Caco-2 (cell line): ENCODE measurements at regions not wholly inside any gene's neighbourhood (a gene's known extent, or its start where the extent isn't known, plus 50 kb on each side); places are given as distances from the start of the nearest gene placed in this dataset.
A peak's percentile ranks its signal among the peaks of the same experiment; 100 is the strongest.

Experiments used
- BruUV-seq: library from RNA; stranded (reverse); fragments of 400-500 nt; replicated peaks from 2 replicates; lab custom pipeline; 2021; lab: Mats Ljungman, UMichigan
- CTCF ChIA-PET: fragments of 300-600 bp; sonication (Branson Sonifier 250); formaldehyde crosslinking; loops from one replicate; lab custom pipeline; 2022; ENCODE audit warnings: antibody characterized with exemption; lab: Charles Lee
- POLR2A ChIA-PET: fragments of 300-600 bp; sonication (Branson Sonifier 250); formaldehyde crosslinking; loops from one replicate; lab custom pipeline; 2022; ENCODE audit warnings: antibody characterized with exemption; lab: Charles Lee
- DNase-seq, 2 experiments: peaks; one replicate each; pipeline versions ENCODE4 v3.0.0 to v3.0.0-alpha.2; 2020 to 2022
- H3K27me3 ChIP-seq: replicated peaks from 2 replicates; pipeline ENCODE4 v1.6.0; 2011; ENCODE audit warnings: low read length; ENCODE audit not compliant: control insufficient read depth, insufficient read depth
- H3K36me3 ChIP-seq: 2 replicates; pipeline ENCODE4 v1.5.1; 2011; ENCODE audit warnings: low read length; ENCODE audit not compliant: control insufficient read depth, insufficient read depth
- H3K4me1 ChIP-seq: fragments of 250-450 bp; sonication (Bioruptor Pico); 2 replicates; pipeline ENCODE4 v1.5.1; 2020; ENCODE audit warnings: mild to moderate bottlenecking
- H3K4me3 ChIP-seq: 2 replicates; pipeline ENCODE4 v1.5.1; 2011; ENCODE audit warnings: low read depth, mild to moderate bottlenecking, control low read depth, low read length
- H3K9me3 ChIP-seq: fragments of 250-450 bp; sonication (Bioruptor Pico); 2 replicates; pipeline ENCODE4 v1.5.1; 2020; ENCODE audit warnings: mild to moderate bottlenecking, moderate library complexity
- H3K27ac Mint-ChIP-seq: one replicate; pipeline ENCODE4 v1.8.0; 2022; ENCODE audit warnings: mixed read lengths; ENCODE audit not compliant: unreplicated experiment
- H3K27me3 Mint-ChIP-seq: one replicate; pipeline ENCODE4 v1.8.0; 2022; ENCODE audit warnings: mixed read lengths; ENCODE audit not compliant: insufficient read depth, unreplicated experiment
- H3K36me3 Mint-ChIP-seq: one replicate; pipeline ENCODE4 v1.8.0; 2022; ENCODE audit warnings: mild to moderate bottlenecking, mixed read lengths; ENCODE audit not compliant: insufficient read depth, unreplicated experiment
- H3K4me1 Mint-ChIP-seq: one replicate; pipeline ENCODE4 v1.8.0; 2022; ENCODE audit warnings: low read depth, mixed read lengths; ENCODE audit not compliant: unreplicated experiment
- H3K4me3 Mint-ChIP-seq: one replicate; pipeline ENCODE4 v1.8.0; 2022; ENCODE audit warnings: mild to moderate bottlenecking, moderate library complexity, mixed read lengths; ENCODE audit not compliant: unreplicated experiment
- H3K9me3 Mint-ChIP-seq: one replicate; pipeline ENCODE4 v1.8.0; 2022; ENCODE audit warnings: mixed read lengths; ENCODE audit not compliant: unreplicated experiment
- intact Hi-C: fragments of 100-400 bp; cut with micrococcal nuclease; formaldehyde crosslinking; loops from one replicate; pipeline ENCODE4 v1.10.0; 2022; ENCODE audit not compliant: unreplicated experiment
- TF ChIP-seq, protein P1 (sequence below), 2 experiments: fragments of 200-600 bp in 1 of 2; IDR thresholded peaks; 1 replicate in 1 of 2; 2 replicates in 1 of 2; pipeline versions ENCODE4 v1.5.1 to v1.8.0; 2011 to 2022; ENCODE audit warnings: antibody characterized with exemption in 1 of 2, control low read depth in 1 of 2, inconsistent platforms in 1 of 2, low read depth in 1 of 2, low read length in 1 of 2, mild to moderate bottlenecking in 1 of 2, moderate library complexity in 1 of 2; ENCODE audit not compliant: insufficient read depth in 1 of 2, severe bottlenecking in 1 of 2, unreplicated experiment in 1 of 2

DNA sequence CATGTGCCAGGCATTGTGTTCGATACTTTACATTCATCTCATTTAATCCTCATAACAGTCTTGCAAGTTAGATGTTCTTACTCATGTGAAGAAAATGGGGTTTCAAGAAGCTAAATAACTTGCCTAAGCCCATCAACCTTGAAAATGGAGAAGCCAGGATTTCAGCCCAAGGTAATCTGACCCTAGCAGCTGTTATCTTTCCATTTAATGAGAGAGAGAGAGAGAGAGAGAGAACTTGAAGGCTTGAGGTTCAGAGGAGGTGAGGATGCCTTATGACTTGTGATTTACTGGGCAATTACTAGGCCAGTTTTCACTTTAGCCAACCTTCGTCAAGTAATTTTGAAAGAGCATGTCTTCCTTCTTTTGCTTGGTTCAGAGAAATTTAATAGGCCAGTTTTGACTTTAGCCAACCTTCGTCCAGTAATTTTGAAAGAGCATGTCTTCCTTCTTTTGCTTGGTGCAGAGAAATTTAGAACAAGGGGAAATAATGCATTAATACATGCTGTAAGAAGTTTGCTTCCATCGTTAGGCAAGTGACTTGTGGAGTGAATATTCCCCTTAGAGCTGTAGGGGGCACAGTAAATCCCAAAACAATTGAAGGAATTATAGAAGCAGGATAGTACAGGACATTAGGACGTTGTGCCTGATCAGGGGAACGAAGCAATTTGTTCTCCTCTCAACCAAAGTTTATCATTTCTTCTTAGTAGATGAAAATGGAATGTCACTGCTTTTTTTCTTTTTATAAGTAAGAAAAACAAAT, 143.0 kb upstream of the BMPER start:
- TF ChIP-seq, protein P1, sequence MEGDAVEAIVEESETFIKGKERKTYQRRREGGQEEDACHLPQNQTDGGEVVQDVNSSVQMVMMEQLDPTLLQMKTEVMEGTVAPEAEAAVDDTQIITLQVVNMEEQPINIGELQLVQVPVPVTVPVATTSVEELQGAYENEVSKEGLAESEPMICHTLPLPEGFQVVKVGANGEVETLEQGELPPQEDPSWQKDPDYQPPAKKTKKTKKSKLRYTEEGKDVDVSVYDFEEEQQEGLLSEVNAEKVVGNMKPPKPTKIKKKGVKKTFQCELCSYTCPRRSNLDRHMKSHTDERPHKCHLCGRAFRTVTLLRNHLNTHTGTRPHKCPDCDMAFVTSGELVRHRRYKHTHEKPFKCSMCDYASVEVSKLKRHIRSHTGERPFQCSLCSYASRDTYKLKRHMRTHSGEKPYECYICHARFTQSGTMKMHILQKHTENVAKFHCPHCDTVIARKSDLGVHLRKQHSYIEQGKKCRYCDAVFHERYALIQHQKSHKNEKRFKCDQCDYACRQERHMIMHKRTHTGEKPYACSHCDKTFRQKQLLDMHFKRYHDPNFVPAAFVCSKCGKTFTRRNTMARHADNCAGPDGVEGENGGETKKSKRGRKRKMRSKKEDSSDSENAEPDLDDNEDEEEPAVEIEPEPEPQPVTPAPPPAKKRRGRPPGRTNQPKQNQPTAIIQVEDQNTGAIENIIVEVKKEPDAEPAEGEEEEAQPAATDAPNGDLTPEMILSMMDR (IDR thresholded peaks at IDR 0.05; ENCODE audit: insufficient read depth in 1 of 2, low read depth in 1 of 2, low read length in 1 of 2, severe bottlenecking in 1 of 2, unreplicated experiment in 1 of 2) = no peak
- intact Hi-C loops = no loop called here
- DNase-seq = no peak
- peaks cover 3% of the 10 kb centered on the region for H3K27me3 Mint-ChIP-seq
- POLR2A ChIA-PET = no interaction called here
- no peak overlapping the region for H3K27ac Mint-ChIP-seq
- no peaks in the 10 kb centered on the region for H3K27me3 ChIP-seq
- H3K4me1 ChIP-seq = peaks cover 17% of the 10 kb centered on the region
- no peaks in the 10 kb centered on the region for H3K36me3 Mint-ChIP-seq
- no peaks in the 10 kb centered on the region for H3K36me3 ChIP-seq
- H3K4me3 ChIP-seq = no peak overlapping the region
- H3K9me3 Mint-ChIP-seq = no peaks in the 10 kb centered on the region
- BruUV-seq = no TSS peak
- H3K9me3 ChIP-seq = no peaks in the 10 kb centered on the region
- peaks cover 9% of the 10 kb centered on the region for H3K4me1 Mint-ChIP-seq
- no peak overlapping the region for H3K4me3 Mint-ChIP-seq
- CTCF ChIA-PET = no interaction called here

DNA sequence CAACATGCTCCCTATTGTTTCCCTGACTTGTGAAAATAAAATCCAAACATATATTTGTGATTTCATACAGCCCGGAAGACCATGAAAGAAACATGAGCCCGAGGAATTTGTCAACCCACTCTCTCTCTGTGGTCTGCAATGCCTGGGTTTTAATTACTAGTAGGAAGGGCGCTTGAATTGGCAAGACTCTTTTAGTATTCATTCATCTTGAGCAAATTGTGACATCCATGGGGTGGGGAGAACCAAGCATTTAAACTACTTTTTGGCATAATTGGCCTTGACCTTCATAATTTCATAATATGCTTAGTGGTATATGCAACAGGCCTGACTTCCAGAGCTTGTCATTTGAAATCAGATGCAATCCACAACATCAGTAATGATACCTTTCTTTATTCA, 142.4 kb upstream of the BMPER start:
- CTCF ChIA-PET = no interaction called here
- H3K27me3 ChIP-seq = no peaks in the 10 kb centered on the region
- Mint-ChIP-seq H3K4me1 (peaks cover 9% of the 10 kb centered on the region), H3K36me3 (no peaks in the 10 kb centered on the region), H3K9me3 (no peaks in the 10 kb centered on the region), H3K27me3 (peaks cover 3% of the 10 kb centered on the region), H3K27ac (no peak overlapping the region), H3K4me3 (no peak overlapping the region)
- DNase-seq = no peak
- no peaks in the 10 kb centered on the region for H3K36me3 ChIP-seq
- POLR2A ChIA-PET = no interaction called here
- no peak overlapping the region for H3K4me3 ChIP-seq
- BruUV-seq = no TSS peak
- TF ChIP-seq, protein P1 (IDR thresholded peaks at IDR 0.05; ENCODE audit: insufficient read depth in 1 of 2, low read depth in 1 of 2, low read length in 1 of 2, severe bottlenecking in 1 of 2, unreplicated experiment in 1 of 2) = no peak
- H3K4me1 ChIP-seq = peaks cover 17% of the 10 kb centered on the region
- H3K9me3 ChIP-seq = no peaks in the 10 kb centered on the region
- intact Hi-C loops = no loop called here

DNA sequence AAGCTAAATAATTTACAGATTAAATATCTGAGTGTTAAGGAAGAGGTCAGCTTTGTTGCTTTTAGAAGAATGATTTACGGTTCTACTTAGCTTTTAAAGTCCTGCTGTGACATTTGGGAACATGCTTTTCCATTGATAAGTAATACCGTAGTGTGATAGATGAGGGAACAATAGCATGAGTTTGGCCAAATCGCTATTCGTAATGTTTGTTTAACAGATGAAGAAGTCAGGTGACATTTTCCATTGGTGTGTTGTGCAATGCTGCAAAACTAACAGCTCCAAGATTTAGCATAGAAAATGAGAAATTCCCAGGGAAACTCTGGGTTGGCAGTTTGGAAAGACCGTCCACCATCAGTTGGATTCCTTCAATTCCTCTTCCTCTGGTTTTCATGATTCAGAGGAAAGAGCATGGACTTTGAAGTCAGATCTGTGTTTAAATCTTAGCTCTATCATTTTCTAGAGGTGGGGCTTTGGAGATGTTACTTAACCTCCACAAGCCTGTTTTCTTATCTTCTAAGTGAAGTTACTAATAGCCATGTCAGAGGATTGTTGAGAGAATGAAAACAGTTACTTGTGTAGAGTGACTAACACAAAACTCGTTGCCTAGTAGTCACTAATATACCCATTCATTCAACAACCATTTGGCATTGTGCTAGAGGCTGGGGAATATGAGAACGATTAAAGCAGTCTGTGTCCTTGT, 140.4 kb upstream of the BMPER start:
- Histone ChIP-seq H3K4me1 (peaks cover 17% of the 10 kb centered on the region), H3K36me3 (no peaks in the 10 kb centered on the region), H3K4me3 (no peak overlapping the region), H3K27me3 (no peaks in the 10 kb centered on the region), H3K9me3 (no peaks in the 10 kb centered on the region)
- Mint-ChIP-seq H3K27me3 (peaks cover 3% of the 10 kb centered on the region), H3K4me3 (no peak overlapping the region), H3K4me1 (peaks cover 9% of the 10 kb centered on the region), H3K27ac (no peak overlapping the region), H3K9me3 (no peaks in the 10 kb centered on the region), H3K36me3 (no peaks in the 10 kb centered on the region)
- ChIA-PET CTCF (interaction anchor here (0.6 kb wide), 1 partner anchor 168 kb away, joined by 3 read pairs; no protein-coding TSS in a partner anchor), POLR2A (no interaction called here)
- TF ChIP-seq, protein P1 (IDR thresholded peaks at IDR 0.05; ENCODE audit: insufficient read depth in 1 of 2, low read depth in 1 of 2, low read length in 1 of 2, severe bottlenecking in 1 of 2, unreplicated experiment in 1 of 2) = no peak
- peak; percentile 39 to 49 for DNase-seq
- BruUV-seq = no TSS peak
- intact Hi-C loops = no loop called here
